B cell (primary cell): ENCODE measurements at regions not wholly inside any gene's neighbourhood (a gene's known extent, or its start where the extent isn't known, plus 50 kb on each side); places are given as distances from the start of the nearest gene placed in this dataset.

ENCODE experiments used
- EZH2 ChIP-seq: IDR thresholded peaks from 2 replicates; pipeline ENCODE4 v1.6.1; 2012; ENCODE audit warnings: borderline replicate concordance, low read depth, mild to moderate bottlenecking, moderate library complexity, low read length; ENCODE audit not compliant: insufficient read depth, poor library complexity, severe bottlenecking
- TF ChIP-seq, protein P1 (sequence below): fragments of 200-600 bp; IDR thresholded peaks from one replicate; pipeline ENCODE4 v1.8.0; 2022; ENCODE audit warnings: antibody characterized with exemption, mild to moderate bottlenecking

- TF ChIP-seq, protein P1, sequence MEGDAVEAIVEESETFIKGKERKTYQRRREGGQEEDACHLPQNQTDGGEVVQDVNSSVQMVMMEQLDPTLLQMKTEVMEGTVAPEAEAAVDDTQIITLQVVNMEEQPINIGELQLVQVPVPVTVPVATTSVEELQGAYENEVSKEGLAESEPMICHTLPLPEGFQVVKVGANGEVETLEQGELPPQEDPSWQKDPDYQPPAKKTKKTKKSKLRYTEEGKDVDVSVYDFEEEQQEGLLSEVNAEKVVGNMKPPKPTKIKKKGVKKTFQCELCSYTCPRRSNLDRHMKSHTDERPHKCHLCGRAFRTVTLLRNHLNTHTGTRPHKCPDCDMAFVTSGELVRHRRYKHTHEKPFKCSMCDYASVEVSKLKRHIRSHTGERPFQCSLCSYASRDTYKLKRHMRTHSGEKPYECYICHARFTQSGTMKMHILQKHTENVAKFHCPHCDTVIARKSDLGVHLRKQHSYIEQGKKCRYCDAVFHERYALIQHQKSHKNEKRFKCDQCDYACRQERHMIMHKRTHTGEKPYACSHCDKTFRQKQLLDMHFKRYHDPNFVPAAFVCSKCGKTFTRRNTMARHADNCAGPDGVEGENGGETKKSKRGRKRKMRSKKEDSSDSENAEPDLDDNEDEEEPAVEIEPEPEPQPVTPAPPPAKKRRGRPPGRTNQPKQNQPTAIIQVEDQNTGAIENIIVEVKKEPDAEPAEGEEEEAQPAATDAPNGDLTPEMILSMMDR, result no peak
- TF ChIP-seq EZH2, result no peak
These were observed 755.2 kb downstream of the C6orf118 start for GRCh38 chr6:164554226-164554625.
